GM18498 (cell line): ENCODE measurements at regions not wholly inside any gene's neighbourhood (a gene's known extent, or its start where the extent isn't known, plus 50 kb on each side); places are given as distances from the start of the nearest gene placed in this dataset.

Experiments
- ATAC-seq: cut with Tn5 transposase; IDR thresholded peaks from one replicate; pipeline ENCODE4 v1.9.1; 2021; ENCODE audit warnings: mild to moderate bottlenecking, moderate library complexity; ENCODE audit not compliant: unreplicated experiment

GRCh38 chr9:38315085-38315595, 77.4 kb upstream of the ALDH1B1 start:
- ATAC-seq = no peak

- ATAC-seq = no peak
Measured at GRCh38 chr9:38313421-38313820, 79.1 kb upstream of the ALDH1B1 start.

GRCh38 chr9:38312406-38312805, 80.1 kb upstream of the ALDH1B1 start:
- ATAC-seq = no peak

GRCh38 chr9:38311382-38312270, 80.9 kb upstream of the ALDH1B1 start:
- no peak for ATAC-seq

GRCh38 chr9:38309324-38310195, 82.9 kb upstream of the ALDH1B1 start:
- no peak for ATAC-seq

- no peak for ATAC-seq
Measured at GRCh38 chr9:38308136-38308535, 84.4 kb upstream of the ALDH1B1 start.

GRCh38 chr9:38306899-38307298, 85.6 kb upstream of the ALDH1B1 start:
- ATAC-seq = no peak

- ATAC-seq = no peak
Measured at GRCh38 chr9:38305582-38305981, 86.9 kb upstream of the ALDH1B1 start.

- ATAC-seq = no peak
Measured at GRCh38 chr9:38301376-38302106, 91.0 kb upstream of the ALDH1B1 start.

- no peak for ATAC-seq
Measured at GRCh38 chr9:38299856-38300255, 92.6 kb upstream of the ALDH1B1 start.

- ATAC-seq = no peak
Measured at GRCh38 chr9:38298904-38299303, 93.6 kb upstream of the ALDH1B1 start.

GRCh38 chr9:38298503-38298902, 94.0 kb upstream of the ALDH1B1 start:
- ATAC-seq = no peak

GRCh38 chr9:38296807-38297206, 95.7 kb upstream of the ALDH1B1 start:
- no peak for ATAC-seq

GRCh38 chr9:38295764-38296163, 96.7 kb upstream of the ALDH1B1 start:
- no peak for ATAC-seq

GRCh38 chr9:38294220-38294960, 98.1 kb upstream of the ALDH1B1 start:
- ATAC-seq = no peak

- ATAC-seq = no peak
Measured at GRCh38 chr9:38293022-38293421, 99.5 kb upstream of the ALDH1B1 start.

GRCh38 chr9:38292480-38292879, 100.0 kb upstream of the ALDH1B1 start:
- ATAC-seq = no peak

GRCh38 chr9:38289866-38290245, 102.6 kb upstream of the ALDH1B1 start:
- ATAC-seq = no peak

- no peak for ATAC-seq
Measured at GRCh38 chr9:38289236-38289865, 103.2 kb upstream of the ALDH1B1 start.

- no peak for ATAC-seq
Measured at GRCh38 chr9:38288502-38288901, 104.0 kb upstream of the ALDH1B1 start.
